Parathyroid adenoma (tissue), 2 donors: ENCODE measurements at regions not wholly inside any gene's neighbourhood (a gene's known extent, or its start where the extent isn't known, plus 50 kb on each side); places are given as distances from the start of the nearest gene placed in this dataset.

Experiments
- H2AFZ ChIP-seq: fragments of 300-600 bp; sonication (generic); one replicate; pipeline ENCODE4 v1.7.0; 2017; ENCODE audit warnings: antibody characterized with exemption, mild to moderate bottlenecking
- H3K27ac ChIP-seq: fragments of 300-600 bp; sonication (generic); one replicate; pipeline ENCODE4 v1.7.0; 2017
- H3K27me3 ChIP-seq: fragments of 300-600 bp; sonication (generic); one replicate; pipeline ENCODE4 v1.7.0; 2017; ENCODE audit warnings: low read length; ENCODE audit not compliant: control insufficient read depth, insufficient read depth
- H3K36me3 ChIP-seq: fragments of 300-600 bp; sonication (generic); one replicate; pipeline ENCODE4 v1.7.0; 2017; ENCODE audit warnings: low read length; ENCODE audit not compliant: control insufficient read depth, insufficient read depth
- H3K4me1 ChIP-seq: fragments of 300-600 bp; sonication (generic); one replicate; pipeline ENCODE4 v1.7.0; 2017; ENCODE audit warnings: control low read depth
- H3K4me2 ChIP-seq: fragments of 300-600 bp; sonication (generic); one replicate; pipeline ENCODE4 v1.7.0; 2017; ENCODE audit warnings: low read length
- H3K4me3 ChIP-seq: fragments of 300-600 bp; sonication (generic); one replicate; pipeline ENCODE4 v1.7.0; 2017; ENCODE audit warnings: low read depth, low read length
- H3K79me2 ChIP-seq: fragments of 300-600 bp; sonication (generic); one replicate; pipeline ENCODE4 v1.7.0; 2017; ENCODE audit warnings: control low read depth
- H3K9ac ChIP-seq: fragments of 300-600 bp; sonication (generic); one replicate; pipeline ENCODE4 v1.7.0; 2017; ENCODE audit warnings: mild to moderate bottlenecking
- H3K9me3 ChIP-seq: fragments of 300-600 bp; sonication (generic); one replicate; pipeline ENCODE4 v1.7.0; 2017; ENCODE audit warnings: low read length; ENCODE audit not compliant: control insufficient read depth
- CTCF ChIP-seq: fragments of 300-600 bp; sonication (generic); IDR thresholded peaks from one replicate; pipeline ENCODE4 v1.7.0; 2017; ENCODE audit warnings: antibody characterized with exemption, mild to moderate bottlenecking
- donor health status: primary hyperparathyroidism.

GRCh38 chr4:89363786-89364185 lies 56.2 kb upstream of the GPRIN3 start:
- no peak overlapping the region for H3K4me3 ChIP-seq
- H3K4me1 ChIP-seq: no peaks in the 10 kb centered on the region
- no peak for TF ChIP-seq CTCF
- no peaks in the 10 kb centered on the region for H3K9me3 ChIP-seq
- H3K9ac ChIP-seq: no peak overlapping the region
- H2AFZ ChIP-seq: no peak overlapping the region
- H3K27me3 ChIP-seq: no peaks in the 10 kb centered on the region
- H3K36me3 ChIP-seq: no peaks in the 10 kb centered on the region
- H3K79me2 ChIP-seq: no peaks in the 10 kb centered on the region
- H3K4me2 ChIP-seq: no peak overlapping the region
- no peak overlapping the region for H3K27ac ChIP-seq

- H3K4me2 ChIP-seq: no peak overlapping the region
- no peaks in the 10 kb centered on the region for H3K27me3 ChIP-seq
- TF ChIP-seq CTCF: no peak
- no peaks in the 10 kb centered on the region for H3K36me3 ChIP-seq
- no peak overlapping the region for H3K27ac ChIP-seq
- no peak overlapping the region for H3K9ac ChIP-seq
- H2AFZ ChIP-seq: no peak overlapping the region
- no peaks in the 10 kb centered on the region for H3K4me1 ChIP-seq
- H3K4me3 ChIP-seq: no peak overlapping the region
- no peaks in the 10 kb centered on the region for H3K79me2 ChIP-seq
- no peaks in the 10 kb centered on the region for H3K9me3 ChIP-seq
Measured at GRCh38 chr4:89358935-89359638, 51.5 kb upstream of the GPRIN3 start.

- H3K27ac ChIP-seq: no peak overlapping the region
- H3K36me3 ChIP-seq: no peaks in the 10 kb centered on the region
- no peaks in the 10 kb centered on the region for H3K9me3 ChIP-seq
- no peaks in the 10 kb centered on the region for H3K4me1 ChIP-seq
- no peaks in the 10 kb centered on the region for H3K27me3 ChIP-seq
- H2AFZ ChIP-seq: no peak overlapping the region
- H3K79me2 ChIP-seq: no peaks in the 10 kb centered on the region
- no peak overlapping the region for H3K4me2 ChIP-seq
- H3K9ac ChIP-seq: no peak overlapping the region
- no peak for TF ChIP-seq CTCF
- H3K4me3 ChIP-seq: no peak overlapping the region
Measured at GRCh38 chr4:89357787-89358186, 50.2 kb upstream of the GPRIN3 start.
